GM12892 (cell line): ENCODE measurements at regions not wholly inside any gene's neighbourhood (a gene's known extent, or its start where the extent isn't known, plus 50 kb on each side); places are given as distances from the start of the nearest gene placed in this dataset.

Source experiments
- POLR2A ChIP-seq: IDR thresholded peaks from 2 replicates; pipeline ENCODE4 v1.6.1; 2011; ENCODE audit warnings: low read depth, low read length, control low read depth
- POLR2AphosphoS5 ChIP-seq: IDR thresholded peaks from 2 replicates; pipeline ENCODE4 v1.6.1; 2011; ENCODE audit warnings: low read depth, low read length, control low read depth

DNA sequence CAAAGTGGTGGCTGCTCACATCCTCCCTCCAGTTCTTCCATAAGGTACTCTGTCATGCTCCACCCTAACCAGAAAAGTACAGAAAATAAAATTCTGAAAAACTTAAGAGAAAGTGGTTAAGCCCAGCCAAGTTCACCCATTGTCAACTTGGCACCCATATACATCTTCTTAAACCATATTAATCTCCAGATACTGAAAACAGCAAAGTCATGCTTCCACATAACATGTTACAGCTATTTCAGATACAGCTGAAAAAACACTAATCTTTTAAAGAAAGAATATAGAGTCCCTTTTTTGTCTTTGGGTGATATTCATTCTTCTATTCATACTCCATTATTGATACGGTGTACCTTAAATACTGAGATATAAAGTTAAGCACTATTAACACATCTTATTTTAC lies 577.8 kb downstream of the KCNT2 start:
- TF ChIP-seq POLR2AphosphoS5 = no peak
- TF ChIP-seq POLR2A = no peak
